Keratinocyte (primary cell): ENCODE measurements at regions not wholly inside any gene's neighbourhood (a gene's known extent, or its start where the extent isn't known, plus 50 kb on each side); places are given as distances from the start of the nearest gene placed in this dataset.

Experiments used
- DNase-seq: peaks from one replicate; pipeline ENCODE4 v3.0.0-alpha.2; 2011; ENCODE audit warnings: low read depth, missing footprints, low spot score
- FAIRE-seq: peaks from 2 replicates; lab custom pipeline; 2011; peaks lifted over from hg19 to GRCh38; lab: Jason Lieb, UNC
- H2AFZ ChIP-seq: 2 replicates; pipeline ENCODE4 v1.6.0; 2012; ENCODE audit warnings: low read length, control low read depth, inconsistent platforms; ENCODE audit not compliant: control insufficient read depth
- H3K27ac ChIP-seq: 2 replicates; pipeline ENCODE4 v1.5.1; 2011; ENCODE audit warnings: low read length; ENCODE audit not compliant: control insufficient read depth, insufficient read depth
- H3K27me3 ChIP-seq: 3 replicates; pipeline ENCODE4 v1.6.0; 2011; ENCODE audit warnings: low read length; ENCODE audit not compliant: control insufficient read depth, insufficient read depth; ENCODE audit errors: extremely low read depth
- H3K36me3 ChIP-seq, 2 experiments: 2 replicates in 1 of 2; 3 replicates in 1 of 2; pipeline ENCODE4 v1.5.1; 2011; ENCODE audit warnings: low read length in 2 of 2, mild to moderate bottlenecking in 1 of 2; ENCODE audit not compliant: control insufficient read depth in 2 of 2, insufficient read depth in 2 of 2; ENCODE audit errors: extremely low read depth in 1 of 2
- H3K4me1 ChIP-seq: 3 replicates; pipeline ENCODE4 v1.5.1; 2011; ENCODE audit warnings: low read length; ENCODE audit not compliant: control insufficient read depth, insufficient read depth; ENCODE audit errors: extremely low read depth
- H3K4me2 ChIP-seq: 3 replicates; pipeline ENCODE4 v1.6.0; 2011; ENCODE audit warnings: low read depth, low read length; ENCODE audit not compliant: control insufficient read depth, insufficient read depth; ENCODE audit errors: extremely low read depth
- H3K4me3 ChIP-seq, 3 experiments: fragments of 200-600 bp in 1 of 3; sonication (generic) in 1 of 3; 2 replicates in 2 of 3; 3 replicates in 1 of 3; pipeline ENCODE4 v1.5.1; 2011 to 2016; ENCODE audit warnings: low read length in 3 of 3, mild to moderate bottlenecking in 3 of 3, control low read depth in 2 of 3, inconsistent platforms in 1 of 3, low read depth in 1 of 3, mixed read lengths in 1 of 3, mixed run types in 1 of 3, moderate library complexity in 1 of 3; ENCODE audit not compliant: control insufficient read depth in 2 of 3, insufficient read depth in 2 of 3; ENCODE audit errors: extremely low read depth in 1 of 3
- H3K79me2 ChIP-seq: 2 replicates; pipeline ENCODE4 v1.6.0; 2012; ENCODE audit warnings: low read length; ENCODE audit not compliant: control insufficient read depth, insufficient read depth
- H3K9ac ChIP-seq: 3 replicates; pipeline ENCODE4 v1.6.0; 2011; ENCODE audit warnings: low read length; ENCODE audit not compliant: control insufficient read depth, insufficient read depth; ENCODE audit errors: extremely low read depth
- H3K9me1 ChIP-seq: 3 replicates; pipeline ENCODE4 v1.6.0; 2011; ENCODE audit warnings: low read length; ENCODE audit not compliant: control insufficient read depth, insufficient read depth; ENCODE audit errors: extremely low read depth
- H3K9me3 ChIP-seq: 2 replicates; pipeline ENCODE4 v1.5.1; 2012; ENCODE audit warnings: low read depth, low read length; ENCODE audit not compliant: control insufficient read depth
- H4K20me1 ChIP-seq: 3 replicates; pipeline ENCODE4 v1.6.0; 2011; ENCODE audit warnings: low read length; ENCODE audit not compliant: control insufficient read depth, insufficient read depth; ENCODE audit errors: extremely low read depth
- EZH2 ChIP-seq: IDR thresholded peaks from one replicate; pipeline ENCODE4 v1.6.1; 2012; ENCODE audit warnings: inconsistent platforms, mild to moderate bottlenecking, low read length, moderate library complexity
- dilution Hi-C: fragments of 300-500 bp; cut with MboI; formaldehyde crosslinking; loops from one replicate; pipeline ENCODE4 v1.7.0; 2020; ENCODE audit warnings: low sequenced_read_pairs; ENCODE audit not compliant: extremely low pct_ligation_motif_present
- TF ChIP-seq, protein P1 (sequence below), 3 experiments: IDR thresholded peaks in 1 of 3; conservative IDR thresholded peaks in 1 of 3; optimal IDR thresholded peaks in 1 of 3; 2 replicates in 2 of 3; 3 replicates in 1 of 3; pipeline versions ENCODE3 to v1.5.1; 2011; ENCODE audit warnings: low read length in 3 of 3, mild to moderate bottlenecking in 3 of 3, moderate library complexity in 2 of 3, control low read depth in 1 of 3, inconsistent platforms in 1 of 3; ENCODE audit not compliant: insufficient read depth in 2 of 3; ENCODE audit errors: extremely low read depth in 1 of 3

GRCh38 chr4:154014407-154015321 lies 225.8 kb upstream of the SFRP2 start:
- FAIRE-seq, result no peak
- H3K79me2 ChIP-seq, result no peaks in the 10 kb centered on the region
- no peak overlapping the region for H2AFZ ChIP-seq

DNA sequence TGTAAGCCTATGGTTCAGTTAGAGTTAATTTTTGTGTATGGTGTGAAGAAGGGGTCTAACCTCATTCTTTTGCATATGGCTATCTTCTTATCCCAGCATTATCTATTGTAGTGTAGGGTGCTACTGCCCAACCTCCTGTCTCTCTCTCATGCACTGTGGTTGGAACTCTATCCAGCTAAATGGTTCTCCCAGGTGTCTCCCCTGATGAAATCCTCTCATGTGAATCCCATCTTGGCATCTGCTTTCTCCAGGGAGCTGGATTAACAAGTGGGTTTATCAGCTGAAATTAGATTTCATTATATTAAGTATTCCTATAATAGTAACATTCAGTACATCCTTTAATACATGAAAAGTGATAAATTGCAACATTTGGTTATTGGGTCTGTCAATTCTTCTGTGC lies 224.7 kb upstream of the SFRP2 start:
- no peak overlapping the region for H3K27ac ChIP-seq
- H3K9me3 ChIP-seq, result no peaks in the 10 kb centered on the region
- no peaks in the 10 kb centered on the region for H3K79me2 ChIP-seq
- H4K20me1 ChIP-seq, result no peaks in the 10 kb centered on the region
- H3K9ac ChIP-seq, result no peak overlapping the region
- H3K4me1 ChIP-seq, result no peaks in the 10 kb centered on the region
- H3K4me2 ChIP-seq, result no peak overlapping the region
- H3K9me1 ChIP-seq, result no peaks in the 10 kb centered on the region
- FAIRE-seq, result no peak
- H3K36me3 ChIP-seq, result no peaks in the 10 kb centered on the region
- no peaks in the 10 kb centered on the region for H3K27me3 ChIP-seq
- H2AFZ ChIP-seq, result no peak overlapping the region
- no peak for DNase-seq
- TF ChIP-seq, protein P1, sequence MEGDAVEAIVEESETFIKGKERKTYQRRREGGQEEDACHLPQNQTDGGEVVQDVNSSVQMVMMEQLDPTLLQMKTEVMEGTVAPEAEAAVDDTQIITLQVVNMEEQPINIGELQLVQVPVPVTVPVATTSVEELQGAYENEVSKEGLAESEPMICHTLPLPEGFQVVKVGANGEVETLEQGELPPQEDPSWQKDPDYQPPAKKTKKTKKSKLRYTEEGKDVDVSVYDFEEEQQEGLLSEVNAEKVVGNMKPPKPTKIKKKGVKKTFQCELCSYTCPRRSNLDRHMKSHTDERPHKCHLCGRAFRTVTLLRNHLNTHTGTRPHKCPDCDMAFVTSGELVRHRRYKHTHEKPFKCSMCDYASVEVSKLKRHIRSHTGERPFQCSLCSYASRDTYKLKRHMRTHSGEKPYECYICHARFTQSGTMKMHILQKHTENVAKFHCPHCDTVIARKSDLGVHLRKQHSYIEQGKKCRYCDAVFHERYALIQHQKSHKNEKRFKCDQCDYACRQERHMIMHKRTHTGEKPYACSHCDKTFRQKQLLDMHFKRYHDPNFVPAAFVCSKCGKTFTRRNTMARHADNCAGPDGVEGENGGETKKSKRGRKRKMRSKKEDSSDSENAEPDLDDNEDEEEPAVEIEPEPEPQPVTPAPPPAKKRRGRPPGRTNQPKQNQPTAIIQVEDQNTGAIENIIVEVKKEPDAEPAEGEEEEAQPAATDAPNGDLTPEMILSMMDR (optimal IDR thresholded peaks at IDR 0.05 in 1 of 3, IDR thresholded peaks at IDR 0.05 in 1 of 3, conservative IDR thresholded peaks at IDR 0.05 in 1 of 3; ENCODE audit: extremely low read depth in 1 of 3, insufficient read depth in 2 of 3, low read length in 3 of 3), result no peak
- TF ChIP-seq EZH2, result no peak
- H3K4me3 ChIP-seq, result no peak overlapping the region
- dilution Hi-C loops, result no loop called here

More at GRCh38 chr4:154014407-154015321, 225.8 kb upstream of the SFRP2 start:
- H3K4me2 ChIP-seq, result no peak overlapping the region
- no peaks in the 10 kb centered on the region for H3K4me1 ChIP-seq
- DNase-seq, result no peak
- H4K20me1 ChIP-seq, result no peaks in the 10 kb centered on the region
- TF ChIP-seq, protein P1 (optimal IDR thresholded peaks at IDR 0.05 in 1 of 3, IDR thresholded peaks at IDR 0.05 in 1 of 3, conservative IDR thresholded peaks at IDR 0.05 in 1 of 3; ENCODE audit: extremely low read depth in 1 of 3, insufficient read depth in 2 of 3, low read length in 3 of 3), result no peak
- TF ChIP-seq EZH2, result no peak
- no peak overlapping the region for H3K9ac ChIP-seq
- H3K4me3 ChIP-seq, result no peak overlapping the region
- no peaks in the 10 kb centered on the region for H3K36me3 ChIP-seq
- H3K9me3 ChIP-seq, result no peaks in the 10 kb centered on the region
- no peak overlapping the region for H3K27ac ChIP-seq
- H3K27me3 ChIP-seq, result no peaks in the 10 kb centered on the region
- dilution Hi-C loops, result no loop called here
- no peaks in the 10 kb centered on the region for H3K9me1 ChIP-seq
